OCI-LY7 (cell line): ENCODE measurements at regions not wholly inside any gene's neighbourhood (a gene's known extent, or its start where the extent isn't known, plus 50 kb on each side); places are given as distances from the start of the nearest gene placed in this dataset.

Experiments
- BruUV-seq: library from RNA; stranded (reverse); fragments of 400-500 nt; replicated peaks from 2 replicates; lab custom pipeline; 2021; lab: Mats Ljungman, UMichigan
- CTCF ChIA-PET: fragments of 300-600 bp; sonication (Branson Sonifier 250); formaldehyde crosslinking; loops from one replicate; lab custom pipeline; 2022; ENCODE audit warnings: antibody characterized with exemption; ENCODE audit not compliant: unreplicated experiment; lab: Charles Lee
- POLR2A ChIA-PET: fragments of 300-600 bp; sonication (Branson Sonifier 250); formaldehyde crosslinking; loops from one replicate; lab custom pipeline; 2022; ENCODE audit warnings: antibody characterized with exemption; lab: Charles Lee
- DNase-seq: peaks from one replicate; pipeline ENCODE4 v3.0.0-alpha.2; 2015; ENCODE audit warnings: low spot score
- H2AFZ ChIP-seq: fragments of 200-600 bp; sonication (generic), shearing (Covaris generic); 2 replicates; pipeline ENCODE4 v1.6.1; 2014; ENCODE audit warnings: mild to moderate bottlenecking, antibody characterized with exemption, low read length, moderate library complexity
- H3K27ac ChIP-seq: fragments of 200-600 bp; sonication (generic); 2 replicates; pipeline ENCODE4 v1.5.1; 2014; ENCODE audit warnings: mixed run types, low read depth, mild to moderate bottlenecking, moderate library complexity, low read length, inconsistent platforms; ENCODE audit not compliant: poor library complexity, severe bottlenecking
- H3K36me3 ChIP-seq: fragments of 200-600 bp; sonication (generic); 2 replicates; pipeline ENCODE4 v1.6.1; 2014; ENCODE audit warnings: mild to moderate bottlenecking, antibody characterized with exemption, low read length, moderate library complexity, mixed read lengths; ENCODE audit not compliant: insufficient read depth
- H3K4me1 ChIP-seq: fragments of 200-600 bp; sonication (generic); 2 replicates; pipeline ENCODE4 v1.5.1; 2014; ENCODE audit warnings: mild to moderate bottlenecking, low read length; ENCODE audit not compliant: insufficient read depth, poor library complexity, severe bottlenecking
- H3K4me2 ChIP-seq: fragments of 200-600 bp; sonication (generic); 2 replicates; pipeline ENCODE4 v1.6.1; 2014; ENCODE audit warnings: mild to moderate bottlenecking, low read length
- H3K4me3 ChIP-seq: fragments of 200-600 bp; sonication (generic); 2 replicates; pipeline ENCODE4 v1.5.1; 2014; ENCODE audit warnings: mild to moderate bottlenecking, low read depth, low read length; ENCODE audit not compliant: poor library complexity, severe bottlenecking
- H3K79me2 ChIP-seq: fragments of 200-600 bp; sonication (generic); 2 replicates; pipeline ENCODE4 v1.6.1; 2016; ENCODE audit warnings: low read depth, mild to moderate bottlenecking, low read length, moderate library complexity, mixed read lengths; ENCODE audit not compliant: insufficient read depth
- H3K9me2 ChIP-seq: fragments of 200-600 bp; sonication (generic); 2 replicates; pipeline ENCODE4 v1.6.1; 2016; ENCODE audit warnings: mild to moderate bottlenecking, low read length, mixed read lengths; ENCODE audit not compliant: insufficient read depth
- H3K9me3 ChIP-seq: fragments of 200-600 bp; sonication (generic); 2 replicates; pipeline ENCODE4 v1.6.1; 2014; ENCODE audit warnings: mild to moderate bottlenecking, mixed run types, low read length, mixed read lengths
- H4K20me1 ChIP-seq: fragments of 200-600 bp; sonication (generic); 2 replicates; pipeline ENCODE4 v1.6.1; 2014; ENCODE audit warnings: mild to moderate bottlenecking, antibody characterized with exemption, low read length, moderate library complexity, mixed read lengths; ENCODE audit not compliant: insufficient read depth
- EZH2phosphoT487 ChIP-seq: fragments of 200-600 bp; sonication (generic); IDR thresholded peaks from 2 replicates; pipeline ENCODE4 v1.6.1; 2018; ENCODE audit warnings: low read depth, borderline replicate concordance, mild to moderate bottlenecking, mixed run types, antibody characterized with exemption, low read length, moderate library complexity, mixed read lengths
- intact Hi-C: fragments of 100-400 bp; cut with micrococcal nuclease; formaldehyde crosslinking; loops from one replicate; pipeline ENCODE4 v1.10.0; 2022; ENCODE audit not compliant: unreplicated experiment
- TF ChIP-seq, protein P1 (sequence below): fragments of 200-600 bp; sonication (generic); conservative IDR thresholded peaks from 2 replicates; pipeline ENCODE4 v1.5.1; 2014; ENCODE audit warnings: mild to moderate bottlenecking, antibody characterized with exemption, low read length, moderate library complexity, mixed read lengths

DNA sequence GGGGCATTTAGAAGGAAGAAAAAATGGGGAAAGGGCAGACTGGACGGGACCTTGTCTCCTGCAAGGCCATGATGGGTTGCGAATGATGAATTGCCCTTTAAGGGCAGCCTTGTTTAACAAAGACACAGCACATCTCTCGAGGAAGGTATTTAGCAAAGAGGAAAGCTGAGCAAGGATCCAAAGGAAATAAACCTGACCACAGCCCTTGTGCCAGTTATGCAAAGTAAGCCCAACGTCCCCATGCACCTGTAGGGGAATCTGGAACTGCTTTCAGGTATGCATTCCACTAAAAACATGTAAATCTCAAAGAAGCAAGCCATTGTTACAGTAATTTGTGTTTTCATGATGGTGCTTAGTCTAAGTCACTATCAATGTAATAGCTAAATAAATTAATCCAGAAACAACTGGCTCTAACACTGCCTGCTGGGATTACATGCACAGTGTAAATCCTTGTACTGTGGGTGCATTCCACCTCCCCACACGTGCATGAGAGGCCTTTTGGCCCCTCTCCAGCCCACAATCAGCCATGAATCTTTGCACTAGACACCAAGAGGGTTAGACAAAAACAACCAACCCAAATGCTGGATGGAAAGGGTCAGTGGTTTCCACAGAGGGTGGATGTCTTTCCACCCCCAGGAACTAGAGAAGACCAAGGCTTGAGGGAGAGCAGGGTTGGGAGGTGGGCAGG is 228.8 kb upstream of the KAZN start:
- intact Hi-C loops = loop anchor here (5.0 kb wide), 1 partner anchor 368 kb away; no protein-coding TSS in a partner anchor
- no peak for TF ChIP-seq EZH2phosphoT487
- TF ChIP-seq, protein P1, sequence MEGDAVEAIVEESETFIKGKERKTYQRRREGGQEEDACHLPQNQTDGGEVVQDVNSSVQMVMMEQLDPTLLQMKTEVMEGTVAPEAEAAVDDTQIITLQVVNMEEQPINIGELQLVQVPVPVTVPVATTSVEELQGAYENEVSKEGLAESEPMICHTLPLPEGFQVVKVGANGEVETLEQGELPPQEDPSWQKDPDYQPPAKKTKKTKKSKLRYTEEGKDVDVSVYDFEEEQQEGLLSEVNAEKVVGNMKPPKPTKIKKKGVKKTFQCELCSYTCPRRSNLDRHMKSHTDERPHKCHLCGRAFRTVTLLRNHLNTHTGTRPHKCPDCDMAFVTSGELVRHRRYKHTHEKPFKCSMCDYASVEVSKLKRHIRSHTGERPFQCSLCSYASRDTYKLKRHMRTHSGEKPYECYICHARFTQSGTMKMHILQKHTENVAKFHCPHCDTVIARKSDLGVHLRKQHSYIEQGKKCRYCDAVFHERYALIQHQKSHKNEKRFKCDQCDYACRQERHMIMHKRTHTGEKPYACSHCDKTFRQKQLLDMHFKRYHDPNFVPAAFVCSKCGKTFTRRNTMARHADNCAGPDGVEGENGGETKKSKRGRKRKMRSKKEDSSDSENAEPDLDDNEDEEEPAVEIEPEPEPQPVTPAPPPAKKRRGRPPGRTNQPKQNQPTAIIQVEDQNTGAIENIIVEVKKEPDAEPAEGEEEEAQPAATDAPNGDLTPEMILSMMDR = no peak

DNA sequence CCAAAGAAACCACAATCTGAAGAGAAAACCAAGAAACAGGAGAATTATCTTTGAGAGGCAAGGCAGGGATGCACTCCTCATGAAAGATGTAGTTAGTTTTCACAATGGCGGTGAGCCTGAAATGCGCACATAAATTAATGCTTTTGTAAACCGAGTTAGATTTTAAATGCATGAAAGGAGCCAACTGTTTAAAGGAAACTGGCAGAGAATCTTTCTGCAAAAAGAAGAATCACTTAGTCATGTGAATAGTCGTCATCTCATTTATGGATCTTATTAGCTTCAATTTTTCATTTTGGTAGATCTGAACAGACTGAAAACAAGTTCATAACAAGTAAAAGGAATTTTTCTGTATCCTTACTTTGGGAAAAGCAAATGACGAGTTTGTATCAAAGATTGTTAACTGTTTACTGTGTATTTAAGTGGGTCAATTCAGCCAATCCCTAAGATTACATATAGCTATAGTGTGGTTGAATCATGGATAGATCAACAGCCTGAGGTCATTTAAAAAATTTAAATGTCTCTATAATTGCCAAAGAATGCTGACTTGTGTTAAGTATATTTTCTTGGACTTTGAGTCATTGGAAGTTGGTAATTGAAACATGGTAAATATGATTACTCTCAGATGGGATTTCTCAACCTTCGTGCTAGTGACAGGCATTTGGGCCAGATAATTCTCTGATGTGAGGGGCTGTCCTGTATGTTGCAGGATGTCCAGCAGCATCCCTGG is 226.6 kb upstream of the KAZN start:
- POLR2A ChIA-PET = interaction anchor here (1.0 kb wide), 1 partner anchor 27 kb away, joined by 3 read pairs; no protein-coding TSS in a partner anchor
- intact Hi-C loops = no loop called here
- H3K9me3 ChIP-seq = peaks cover 14% of the 10 kb centered on the region; the same call in 1 of the 2 replicates
- BruUV-seq = no TSS peak
- peak overlapping the region; percentile 91 for H3K27ac ChIP-seq
- H3K9me2 ChIP-seq = no peaks in the 10 kb centered on the region
- H3K4me2 ChIP-seq = no peak overlapping the region
- CTCF ChIA-PET = no interaction called here
- no peaks in the 10 kb centered on the region for H3K79me2 ChIP-seq
- no peaks in the 10 kb centered on the region for H3K36me3 ChIP-seq
- no peak overlapping the region; the same call in 1 of the 2 replicates for H2AFZ ChIP-seq
- H3K4me1 ChIP-seq = peaks cover 58% of the 10 kb centered on the region
- DNase-seq = no peak
- TF ChIP-seq, protein P1 = no peak
- no peak overlapping the region for H3K4me3 ChIP-seq
- H4K20me1 ChIP-seq = no peaks in the 10 kb centered on the region

More for the DNA sequence above, 228.8 kb upstream of the KAZN start:
- no peaks in the 10 kb centered on the region for H3K36me3 ChIP-seq
- H4K20me1 ChIP-seq = no peaks in the 10 kb centered on the region
- POLR2A ChIA-PET = interaction anchor here (1.0 to 1.4 kb wide), 2 partner anchors 42 to 48 kb away, joined by 3 to 4 read pairs; no protein-coding TSS in a partner anchor
- peaks cover 14% of the 10 kb centered on the region; the same call in 1 of the 2 replicates for H3K9me3 ChIP-seq
- H3K4me2 ChIP-seq = peak overlapping the region; percentile 65
- H3K27ac ChIP-seq = peak overlapping the region; percentile 91
- no peaks in the 10 kb centered on the region for H3K79me2 ChIP-seq
- H3K4me1 ChIP-seq = peaks cover 77% of the 10 kb centered on the region
- BruUV-seq = no TSS peak
- no peaks in the 10 kb centered on the region for H3K9me2 ChIP-seq
- H3K4me3 ChIP-seq = peak overlapping the region; percentile 34
- CTCF ChIA-PET = interaction anchor here (1.3 kb wide), 1 partner anchor 256 kb away, joined by 3 read pairs; no protein-coding TSS in a partner anchor
- peak overlapping the region; percentile 36; the same call in 1 of the 2 replicates for H2AFZ ChIP-seq
- peak; percentile 92 for DNase-seq
